ENCODE measurements at regions not wholly inside any gene's neighbourhood (a gene's known extent, or its start where the extent isn't known, plus 50 kb on each side); places are given as distances from the start of the nearest gene placed in this dataset.
"Not testable (repeated sequence)": the region's sequence is repeated elsewhere in the genome, so short reads cannot be mapped to it uniquely, and the experiment has no call there.

DNA sequence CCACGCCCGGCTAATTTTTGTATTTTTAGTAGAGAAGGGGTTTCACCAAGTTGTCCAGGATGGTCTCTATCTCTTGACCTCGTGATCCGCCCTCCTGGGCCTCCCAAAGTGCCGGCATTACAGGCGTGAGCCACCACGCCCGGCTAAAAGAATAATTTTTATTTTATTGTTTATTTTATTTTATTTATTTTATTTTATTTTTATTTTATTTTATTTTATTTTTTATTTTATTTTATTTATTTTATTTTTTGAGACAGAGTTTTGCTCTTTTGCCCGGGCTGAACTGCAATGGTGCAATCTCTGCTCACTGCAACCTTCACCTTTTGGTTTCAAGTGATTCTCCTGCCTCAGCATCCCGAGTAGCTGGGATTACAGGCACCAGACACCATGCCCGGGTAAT, 60.2 kb downstream of the PPIAL4A start:
- H3K36me3 ChIP-seq (ENCODE audit: low read depth, low read length); DNase-seq; intact Hi-C loops (cut with micrococcal nuclease); H2AFZ ChIP-seq (ENCODE audit: low read length); H3K27me3 ChIP-seq (ENCODE audit: low read length); POLR2A ChIA-PET (ENCODE audit: unreplicated experiment); H3K4me2 ChIP-seq (ENCODE audit: low read length); H3F3A ChIP-seq (ENCODE audit: low read length, unreplicated experiment); H3K9me3 ChIP-seq (ENCODE audit: low read length); H3K4me3 ChIP-seq (ENCODE audit: low read length); ATAC-seq; BruUV-seq (replicated peaks); H4K20me1 ChIP-seq (ENCODE audit: low read length); H3K9ac ChIP-seq (ENCODE audit: low read length); H3K79me2 ChIP-seq (ENCODE audit: low read length); CTCF ChIA-PET; H3K9me2 ChIP-seq (replicated peaks; ENCODE audit: low read length); H3K4me1 ChIP-seq (ENCODE audit: insufficient read depth, low read length); H3K27ac ChIP-seq (ENCODE audit: low read length): not testable (repeated sequence)

DNA sequence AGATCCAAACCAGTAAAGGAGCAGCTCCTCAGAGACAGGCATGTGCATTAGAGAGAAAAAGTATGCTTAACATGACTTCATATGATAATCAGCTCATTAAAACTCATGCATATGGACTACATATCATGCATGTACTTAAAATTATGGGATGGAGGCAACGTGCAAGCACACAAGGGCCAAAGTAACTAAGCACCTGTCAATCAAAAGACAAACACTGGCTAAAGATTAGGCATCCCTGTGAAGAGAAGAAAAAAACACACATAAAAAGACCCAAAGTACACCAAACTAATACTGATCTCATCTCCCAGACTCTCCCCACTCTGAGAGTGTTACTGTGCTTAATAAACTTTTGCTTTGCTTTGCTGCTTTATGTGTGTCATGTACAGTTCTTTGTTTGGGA, 61.1 kb downstream of the PPIAL4A start:
- H2AFZ ChIP-seq (ENCODE audit: low read length); DNase-seq; H3F3A ChIP-seq (ENCODE audit: low read length, unreplicated experiment); H3K27me3 ChIP-seq (ENCODE audit: low read length); H3K4me2 ChIP-seq (ENCODE audit: low read length); H3K27ac ChIP-seq (ENCODE audit: low read length); H4K20me1 ChIP-seq (ENCODE audit: low read length); H3K79me2 ChIP-seq (ENCODE audit: low read length); H3K9me3 ChIP-seq (ENCODE audit: low read length); BruUV-seq (replicated peaks); H3K9ac ChIP-seq (ENCODE audit: low read length); CTCF ChIA-PET; intact Hi-C loops (cut with micrococcal nuclease); POLR2A ChIA-PET (ENCODE audit: unreplicated experiment); ATAC-seq; H3K4me1 ChIP-seq (ENCODE audit: insufficient read depth, low read length); H3K4me3 ChIP-seq (ENCODE audit: low read length); H3K36me3 ChIP-seq (ENCODE audit: low read depth, low read length); H3K9me2 ChIP-seq (replicated peaks; ENCODE audit: low read length): not testable (repeated sequence)

DNA sequence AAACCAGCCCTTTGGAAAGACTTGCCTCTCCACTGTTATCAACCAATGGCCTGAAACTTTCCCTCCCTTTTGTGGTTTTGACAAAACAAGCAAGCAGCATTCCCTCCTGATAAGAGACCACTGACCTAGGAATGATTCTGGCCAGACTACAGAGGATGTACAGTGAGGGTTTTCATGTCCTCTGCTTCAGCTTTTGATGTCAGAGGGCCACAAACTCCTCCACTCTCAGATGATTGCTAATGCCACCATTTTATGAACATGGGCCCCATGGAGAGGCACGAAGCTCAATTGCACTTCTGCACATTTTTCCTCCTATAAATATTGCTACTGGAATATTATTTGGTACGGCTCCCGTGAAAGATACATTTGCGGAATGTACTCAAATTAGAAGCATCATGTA, 61.5 kb downstream of the PPIAL4A start:
- ATAC-seq; CTCF ChIA-PET; H3K79me2 ChIP-seq (ENCODE audit: low read length); H3K9me3 ChIP-seq (ENCODE audit: low read length); POLR2A ChIA-PET (ENCODE audit: unreplicated experiment); BruUV-seq (replicated peaks); H3K4me3 ChIP-seq (ENCODE audit: low read length); H3K9ac ChIP-seq (ENCODE audit: low read length); H3K27ac ChIP-seq (ENCODE audit: low read length); H3K9me2 ChIP-seq (replicated peaks; ENCODE audit: low read length); DNase-seq; H3K4me1 ChIP-seq (ENCODE audit: insufficient read depth, low read length); H3K36me3 ChIP-seq (ENCODE audit: low read depth, low read length); H3K27me3 ChIP-seq (ENCODE audit: low read length); H2AFZ ChIP-seq (ENCODE audit: low read length); H4K20me1 ChIP-seq (ENCODE audit: low read length); intact Hi-C loops (cut with micrococcal nuclease); H3K4me2 ChIP-seq (ENCODE audit: low read length); H3F3A ChIP-seq (ENCODE audit: low read length, unreplicated experiment): not testable (repeated sequence)

- H3K4me2 ChIP-seq (ENCODE audit: low read length); H3K4me1 ChIP-seq (ENCODE audit: insufficient read depth, low read length); H3K9ac ChIP-seq (ENCODE audit: low read length); DNase-seq; ATAC-seq; H3F3A ChIP-seq (ENCODE audit: low read length, unreplicated experiment); BruUV-seq (replicated peaks); H4K20me1 ChIP-seq (ENCODE audit: low read length); CTCF ChIA-PET; H3K79me2 ChIP-seq (ENCODE audit: low read length); H2AFZ ChIP-seq (ENCODE audit: low read length); intact Hi-C loops (cut with micrococcal nuclease); H3K9me3 ChIP-seq (ENCODE audit: low read length); H3K4me3 ChIP-seq (ENCODE audit: low read length); POLR2A ChIA-PET (ENCODE audit: unreplicated experiment); H3K27me3 ChIP-seq (ENCODE audit: low read length); H3K36me3 ChIP-seq (ENCODE audit: low read depth, low read length); H3K27ac ChIP-seq (ENCODE audit: low read length); H3K9me2 ChIP-seq (replicated peaks; ENCODE audit: low read length): not testable (repeated sequence)
Observed at GRCh38 chr1:120952207-120952870, 62.8 kb downstream of the PPIAL4A start.

DNA sequence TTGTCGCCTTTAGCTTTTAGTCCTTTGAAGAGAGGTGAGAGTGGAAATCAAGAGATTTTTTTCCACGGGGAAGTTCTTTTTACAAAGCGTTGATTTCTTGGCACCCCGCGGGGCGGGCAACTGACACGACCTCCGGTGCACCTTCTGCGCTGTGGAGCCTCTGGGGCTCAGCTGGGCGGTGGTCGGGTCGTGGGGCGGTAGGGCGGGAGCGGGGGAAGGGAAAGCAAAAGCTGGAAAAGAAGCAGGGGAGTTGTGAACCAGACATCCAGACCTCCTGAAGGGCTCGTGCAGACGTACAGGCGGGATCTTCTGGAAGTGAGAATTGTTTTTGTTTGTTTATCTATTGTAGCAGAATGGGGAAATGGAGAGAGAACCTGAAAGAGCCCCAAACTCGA, 63.3 kb downstream of the PPIAL4A start:
- H4K20me1 ChIP-seq (ENCODE audit: low read length); intact Hi-C loops (cut with micrococcal nuclease); H3K27me3 ChIP-seq (ENCODE audit: low read length); CTCF ChIA-PET; H3K9ac ChIP-seq (ENCODE audit: low read length); H3K4me2 ChIP-seq (ENCODE audit: low read length); ATAC-seq; H3F3A ChIP-seq (ENCODE audit: low read length, unreplicated experiment); H3K9me2 ChIP-seq (replicated peaks; ENCODE audit: low read length); H3K36me3 ChIP-seq (ENCODE audit: low read depth, low read length); H3K27ac ChIP-seq (ENCODE audit: low read length); DNase-seq; H3K4me3 ChIP-seq (ENCODE audit: low read length); H3K4me1 ChIP-seq (ENCODE audit: insufficient read depth, low read length); POLR2A ChIA-PET (ENCODE audit: unreplicated experiment); H2AFZ ChIP-seq (ENCODE audit: low read length); BruUV-seq (replicated peaks); H3K9me3 ChIP-seq (ENCODE audit: low read length); H3K79me2 ChIP-seq (ENCODE audit: low read length): not testable (repeated sequence)

Measured in PC-3 (cell line).